ENCODE measurements at regions not wholly inside any gene's neighbourhood (a gene's known extent, or its start where the extent isn't known, plus 50 kb on each side); places are given as distances from the start of the nearest gene placed in this dataset.

- TF ChIP-seq CTCF (IDR thresholded peaks at IDR 0.05): no peak
- TF ChIP-seq EZH2 (IDR thresholded peaks at IDR 0.05; ENCODE audit: borderline replicate concordance, insufficient read depth, low read depth, low read length, poor library complexity, severe bottlenecking): no peak
Measured at GRCh38 chr6:96436398-96436797, 85.2 kb upstream of the UFL1 start.
